Liver (tissue), 8 donors: ENCODE measurements at regions not wholly inside any gene's neighbourhood (a gene's known extent, or its start where the extent isn't known, plus 50 kb on each side); places are given as distances from the start of the nearest gene placed in this dataset.

Source experiments
- DNase-seq: peaks from one replicate; pipeline ENCODE4 v3.0.0-alpha.2; 2017; ENCODE audit warnings: low spot score
- H3K27ac ChIP-seq, 2 donors: one replicate each; pipeline ENCODE4 v1.7.0; 2013; ENCODE audit warnings: inconsistent platforms in 2 of 2, low read length in 2 of 2, control low read depth in 1 of 2, low read depth in 1 of 2, mild to moderate bottlenecking in 1 of 2
- H3K27me3 ChIP-seq, 4 donors: one replicate each; pipeline versions ENCODE4 v1.6.1 to v1.7.0; 2013; ENCODE audit warnings: low read length in 3 of 4, inconsistent platforms in 1 of 4, mild to moderate bottlenecking in 1 of 4, moderate library complexity in 1 of 4; ENCODE audit not compliant: control insufficient read depth in 4 of 4, insufficient read depth in 4 of 4
- H3K36me3 ChIP-seq, 4 donors: one replicate each; pipeline versions ENCODE4 v1.6.1 to v1.7.0; 2013; ENCODE audit warnings: low read length in 3 of 4, mild to moderate bottlenecking in 3 of 4, low read depth in 1 of 4, moderate library complexity in 1 of 4; ENCODE audit not compliant: control insufficient read depth in 4 of 4, insufficient read depth in 3 of 4
- H3K4me1 ChIP-seq, 4 donors: one replicate each; pipeline versions ENCODE4 v1.6.1 to v1.7.0; 2013; ENCODE audit warnings: low read length in 3 of 4, mild to moderate bottlenecking in 3 of 4, moderate library complexity in 1 of 4; ENCODE audit not compliant: control insufficient read depth in 4 of 4, insufficient read depth in 4 of 4
- H3K4me3 ChIP-seq, 3 donors: one replicate each; pipeline versions ENCODE4 v1.6.1 to v1.7.0; 2013; ENCODE audit warnings: low read length in 3 of 3, control low read depth in 1 of 3, low read depth in 1 of 3, mild to moderate bottlenecking in 1 of 3
- H3K9ac ChIP-seq, 2 donors: one replicate each; pipeline ENCODE4 v1.7.0; 2013; ENCODE audit warnings: low read length in 2 of 2, mild to moderate bottlenecking in 2 of 2, moderate library complexity in 2 of 2, control low read depth in 1 of 2, low read depth in 1 of 2
- H3K9me3 ChIP-seq, 4 donors: one replicate each; pipeline versions ENCODE4 v1.6.1 to v1.7.0; 2013; ENCODE audit warnings: low read length in 3 of 4; ENCODE audit not compliant: control insufficient read depth in 4 of 4
- GABPA ChIP-seq, 2 donors: IDR thresholded peaks in 1 of 2; conservative IDR thresholded peaks in 1 of 2; 2 replicates each; pipeline ENCODE4 v1.6.1; 2016; ENCODE audit warnings: antibody characterized with exemption in 2 of 2, mild to moderate bottlenecking in 1 of 2, moderate library complexity in 1 of 2
- HNF4A ChIP-seq, 2 donors: conservative IDR thresholded peaks; 2 replicates each; pipeline ENCODE4 v1.6.1; 2016; ENCODE audit warnings: antibody characterized with exemption in 2 of 2, mild to moderate bottlenecking in 2 of 2
- RAD21 ChIP-seq, 2 donors: IDR thresholded peaks; 2 replicates each; pipeline ENCODE4 v1.6.1; 2016; ENCODE audit warnings: antibody characterized with exemption in 2 of 2, mild to moderate bottlenecking in 2 of 2
- RXRA ChIP-seq, 2 donors: IDR thresholded peaks; 2 replicates each; pipeline ENCODE4 v1.6.1; 2017 to 2018; ENCODE audit warnings: antibody characterized with exemption in 2 of 2, mild to moderate bottlenecking in 1 of 2
- SP1 ChIP-seq: IDR thresholded peaks from 2 replicates; pipeline ENCODE4 v1.6.1; 2018; ENCODE audit warnings: antibody characterized with exemption, mild to moderate bottlenecking
- TAF1 ChIP-seq: conservative IDR thresholded peaks from 2 replicates; pipeline ENCODE4 v1.6.1; 2016; ENCODE audit warnings: antibody characterized with exemption, mild to moderate bottlenecking
- YY1 ChIP-seq: IDR thresholded peaks from 2 replicates; pipeline ENCODE4 v1.6.1; 2016; ENCODE audit warnings: antibody characterized with exemption, mild to moderate bottlenecking
- WGBS: extraction: QIAGEN DNeasy Blood & Tissue Kit; methylation state at CpG from one replicate; pipeline ENCODE4 v1.1.7; 2013; 5-methylcytosine and 5-hydroxymethylcytosine counted together
- TF ChIP-seq, protein P1 (sequence below): IDR thresholded peaks from 2 replicates; pipeline ENCODE4 v1.6.1; 2016; ENCODE audit warnings: antibody characterized with exemption
- TF ChIP-seq, protein P2 (sequence below): fragments of 150-350 bp; IDR thresholded peaks from 2 replicates; pipeline ENCODE4 v1.5.1; 2017; ENCODE audit warnings: improper control_type of control experiment, low read depth, low read length; ENCODE audit not compliant: missing input control
- TF ChIP-seq, protein P3 (sequence below): IDR thresholded peaks from 2 replicates; pipeline ENCODE4 v1.6.1; 2016; ENCODE audit warnings: antibody characterized with exemption, mild to moderate bottlenecking
- TF ChIP-seq, protein P4 (sequence below): IDR thresholded peaks from 2 replicates; pipeline ENCODE4 v1.6.1; 2016; ENCODE audit warnings: antibody characterized with exemption
- donor health status: healthy.
- donor health status: healthy.
- donor health status: healthy.
- donor health status: healthy.
- donor health status: healthy.

DNA sequence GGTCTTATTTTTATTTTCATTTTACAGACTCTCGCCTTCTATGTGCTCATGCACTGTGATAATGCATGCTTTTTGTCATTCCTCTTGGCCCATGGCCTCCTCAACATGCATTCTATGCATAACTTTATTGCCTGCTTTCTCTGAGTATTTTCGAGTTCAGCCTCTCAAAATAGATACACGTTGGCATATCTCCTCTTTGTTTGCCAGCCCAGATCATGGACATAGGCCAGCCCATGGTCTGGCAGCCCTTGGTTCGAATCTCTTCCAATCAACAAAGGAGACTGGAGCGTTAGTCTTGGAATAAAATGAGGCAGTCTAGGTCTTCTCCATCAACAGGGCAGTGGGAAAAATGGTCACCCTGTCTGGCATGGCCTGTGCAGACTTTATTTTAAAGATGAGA, 279.5 kb upstream of the ADAMTS16 start:
- H3K9me3 ChIP-seq: no peaks in the 10 kb centered on the region
- no peaks in the 10 kb centered on the region for H3K27me3 ChIP-seq
- H3K4me3 ChIP-seq: no peak overlapping the region
- DNase-seq: no peak
- no peak overlapping the region for H3K27ac ChIP-seq
- H3K36me3 ChIP-seq: no peaks in the 10 kb centered on the region
- TF ChIP-seq, protein P1, sequence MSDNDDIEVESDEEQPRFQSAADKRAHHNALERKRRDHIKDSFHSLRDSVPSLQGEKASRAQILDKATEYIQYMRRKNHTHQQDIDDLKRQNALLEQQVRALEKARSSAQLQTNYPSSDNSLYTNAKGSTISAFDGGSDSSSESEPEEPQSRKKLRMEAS: no peak
- TF ChIP-seq TAF1: no peak
- TF ChIP-seq RAD21 (IDR thresholded peaks at IDR 0.05): no peak
- TF ChIP-seq, protein P2, sequence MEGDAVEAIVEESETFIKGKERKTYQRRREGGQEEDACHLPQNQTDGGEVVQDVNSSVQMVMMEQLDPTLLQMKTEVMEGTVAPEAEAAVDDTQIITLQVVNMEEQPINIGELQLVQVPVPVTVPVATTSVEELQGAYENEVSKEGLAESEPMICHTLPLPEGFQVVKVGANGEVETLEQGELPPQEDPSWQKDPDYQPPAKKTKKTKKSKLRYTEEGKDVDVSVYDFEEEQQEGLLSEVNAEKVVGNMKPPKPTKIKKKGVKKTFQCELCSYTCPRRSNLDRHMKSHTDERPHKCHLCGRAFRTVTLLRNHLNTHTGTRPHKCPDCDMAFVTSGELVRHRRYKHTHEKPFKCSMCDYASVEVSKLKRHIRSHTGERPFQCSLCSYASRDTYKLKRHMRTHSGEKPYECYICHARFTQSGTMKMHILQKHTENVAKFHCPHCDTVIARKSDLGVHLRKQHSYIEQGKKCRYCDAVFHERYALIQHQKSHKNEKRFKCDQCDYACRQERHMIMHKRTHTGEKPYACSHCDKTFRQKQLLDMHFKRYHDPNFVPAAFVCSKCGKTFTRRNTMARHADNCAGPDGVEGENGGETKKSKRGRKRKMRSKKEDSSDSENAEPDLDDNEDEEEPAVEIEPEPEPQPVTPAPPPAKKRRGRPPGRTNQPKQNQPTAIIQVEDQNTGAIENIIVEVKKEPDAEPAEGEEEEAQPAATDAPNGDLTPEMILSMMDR: no peak
- no peak for TF ChIP-seq YY1
- no peak for TF ChIP-seq HNF4A (conservative IDR thresholded peaks at IDR 0.05)
- TF ChIP-seq, protein P3, sequence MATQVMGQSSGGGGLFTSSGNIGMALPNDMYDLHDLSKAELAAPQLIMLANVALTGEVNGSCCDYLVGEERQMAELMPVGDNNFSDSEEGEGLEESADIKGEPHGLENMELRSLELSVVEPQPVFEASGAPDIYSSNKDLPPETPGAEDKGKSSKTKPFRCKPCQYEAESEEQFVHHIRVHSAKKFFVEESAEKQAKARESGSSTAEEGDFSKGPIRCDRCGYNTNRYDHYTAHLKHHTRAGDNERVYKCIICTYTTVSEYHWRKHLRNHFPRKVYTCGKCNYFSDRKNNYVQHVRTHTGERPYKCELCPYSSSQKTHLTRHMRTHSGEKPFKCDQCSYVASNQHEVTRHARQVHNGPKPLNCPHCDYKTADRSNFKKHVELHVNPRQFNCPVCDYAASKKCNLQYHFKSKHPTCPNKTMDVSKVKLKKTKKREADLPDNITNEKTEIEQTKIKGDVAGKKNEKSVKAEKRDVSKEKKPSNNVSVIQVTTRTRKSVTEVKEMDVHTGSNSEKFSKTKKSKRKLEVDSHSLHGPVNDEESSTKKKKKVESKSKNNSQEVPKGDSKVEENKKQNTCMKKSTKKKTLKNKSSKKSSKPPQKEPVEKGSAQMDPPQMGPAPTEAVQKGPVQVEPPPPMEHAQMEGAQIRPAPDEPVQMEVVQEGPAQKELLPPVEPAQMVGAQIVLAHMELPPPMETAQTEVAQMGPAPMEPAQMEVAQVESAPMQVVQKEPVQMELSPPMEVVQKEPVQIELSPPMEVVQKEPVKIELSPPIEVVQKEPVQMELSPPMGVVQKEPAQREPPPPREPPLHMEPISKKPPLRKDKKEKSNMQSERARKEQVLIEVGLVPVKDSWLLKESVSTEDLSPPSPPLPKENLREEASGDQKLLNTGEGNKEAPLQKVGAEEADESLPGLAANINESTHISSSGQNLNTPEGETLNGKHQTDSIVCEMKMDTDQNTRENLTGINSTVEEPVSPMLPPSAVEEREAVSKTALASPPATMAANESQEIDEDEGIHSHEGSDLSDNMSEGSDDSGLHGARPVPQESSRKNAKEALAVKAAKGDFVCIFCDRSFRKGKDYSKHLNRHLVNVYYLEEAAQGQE: no peak
- TF ChIP-seq, protein P4, sequence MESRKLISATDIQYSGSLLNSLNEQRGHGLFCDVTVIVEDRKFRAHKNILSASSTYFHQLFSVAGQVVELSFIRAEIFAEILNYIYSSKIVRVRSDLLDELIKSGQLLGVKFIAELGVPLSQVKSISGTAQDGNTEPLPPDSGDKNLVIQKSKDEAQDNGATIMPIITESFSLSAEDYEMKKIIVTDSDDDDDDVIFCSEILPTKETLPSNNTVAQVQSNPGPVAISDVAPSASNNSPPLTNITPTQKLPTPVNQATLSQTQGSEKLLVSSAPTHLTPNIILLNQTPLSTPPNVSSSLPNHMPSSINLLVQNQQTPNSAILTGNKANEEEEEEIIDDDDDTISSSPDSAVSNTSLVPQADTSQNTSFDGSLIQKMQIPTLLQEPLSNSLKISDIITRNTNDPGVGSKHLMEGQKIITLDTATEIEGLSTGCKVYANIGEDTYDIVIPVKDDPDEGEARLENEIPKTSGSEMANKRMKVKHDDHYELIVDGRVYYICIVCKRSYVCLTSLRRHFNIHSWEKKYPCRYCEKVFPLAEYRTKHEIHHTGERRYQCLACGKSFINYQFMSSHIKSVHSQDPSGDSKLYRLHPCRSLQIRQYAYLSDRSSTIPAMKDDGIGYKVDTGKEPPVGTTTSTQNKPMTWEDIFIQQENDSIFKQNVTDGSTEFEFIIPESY: no peak
- no peak for TF ChIP-seq RXRA (IDR thresholded peaks at IDR 0.05)
- TF ChIP-seq SP1: no peak
- no peak for TF ChIP-seq GABPA (IDR thresholded peaks at IDR 0.05 in 1 of 2, conservative IDR thresholded peaks at IDR 0.05 in 1 of 2)
- H3K9ac ChIP-seq: no peak overlapping the region
- 48% methylated on average over 5 of the region's 5 CpGs for WGBS
- peaks cover 1 to 13% (median 7%) of the 10 kb centered on the region in 4 donors for H3K4me1 ChIP-seq

DNA sequence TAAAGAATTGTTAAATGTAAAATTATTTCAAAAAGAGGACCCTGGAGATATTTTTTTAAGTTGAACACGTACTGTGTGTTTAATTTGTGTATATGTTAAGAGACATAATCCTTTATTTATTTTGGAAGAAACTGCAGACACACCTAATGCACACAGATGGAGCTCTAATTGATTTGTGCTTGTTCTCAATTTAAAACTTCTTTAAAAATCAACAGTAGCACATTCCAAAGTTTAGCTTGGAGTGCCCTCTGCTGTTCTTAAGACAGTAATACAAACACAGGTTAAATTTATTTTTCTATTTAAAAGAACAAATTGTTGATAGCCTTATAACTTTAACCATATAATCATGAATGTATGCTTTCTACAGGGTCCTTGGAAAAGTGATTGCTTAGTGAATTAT, 277.6 kb upstream of the ADAMTS16 start:
- 3% methylated on average over 1 of the region's 1 CpG for whole genome bisulfite sequencing
- Histone ChIP-seq H3K9me3 (no peaks in the 10 kb centered on the region), H3K27ac (no peak overlapping the region), H3K27me3 (no peaks in the 10 kb centered on the region), H3K4me1 (peaks cover 1 to 13% (median 7%) of the 10 kb centered on the region in 4 donors), H3K4me3 (no peak overlapping the region), H3K36me3 (no peaks in the 10 kb centered on the region), H3K9ac (no peak overlapping the region)
- TF ChIP-seq RAD21 (IDR thresholded peaks at IDR 0.05) (peak; percentile 85 to 90), GABPA (IDR thresholded peaks at IDR 0.05 in 1 of 2, conservative IDR thresholded peaks at IDR 0.05 in 1 of 2) (no peak)
- TF ChIP-seq, protein P2: peak; percentile 52
- no peak for DNase-seq
